IPS DF 4.7 (cell line): ENCODE measurements at regions not wholly inside any gene's neighbourhood (a gene's known extent, or its start where the extent isn't known, plus 50 kb on each side); places are given as distances from the start of the nearest gene placed in this dataset.

Experiments
- DNase-seq: peaks from one replicate; pipeline ENCODE4 v3.0.0-alpha.2; 2013; ENCODE audit warnings: low spot score; ENCODE audit errors: extremely low read depth

GRCh38 chr1:18535391-18536210 lies 54.9 kb downstream of the KLHDC7A start:
- DNase-seq: no peak

DNA sequence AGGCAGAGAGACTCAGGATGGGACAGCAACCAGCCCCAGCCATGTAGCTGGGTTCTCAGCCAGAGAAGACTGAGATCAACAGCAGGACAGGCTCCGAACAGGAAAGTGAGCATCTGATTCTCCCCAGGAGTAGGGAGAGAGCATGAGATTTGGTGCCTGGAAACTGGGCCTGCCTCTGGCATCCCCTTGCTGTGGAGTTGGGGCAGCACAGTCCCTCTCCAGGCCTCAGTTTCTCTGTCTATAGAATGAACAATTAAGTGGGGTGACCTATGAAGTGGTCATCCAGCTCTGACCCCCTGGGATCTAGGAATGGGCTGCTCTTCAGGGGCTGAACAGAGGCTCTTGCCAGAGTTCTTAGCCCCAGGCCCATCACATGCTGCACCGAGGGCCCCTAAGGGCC lies 55.6 kb downstream of the KLHDC7A start:
- DNase-seq: no peak

DNA sequence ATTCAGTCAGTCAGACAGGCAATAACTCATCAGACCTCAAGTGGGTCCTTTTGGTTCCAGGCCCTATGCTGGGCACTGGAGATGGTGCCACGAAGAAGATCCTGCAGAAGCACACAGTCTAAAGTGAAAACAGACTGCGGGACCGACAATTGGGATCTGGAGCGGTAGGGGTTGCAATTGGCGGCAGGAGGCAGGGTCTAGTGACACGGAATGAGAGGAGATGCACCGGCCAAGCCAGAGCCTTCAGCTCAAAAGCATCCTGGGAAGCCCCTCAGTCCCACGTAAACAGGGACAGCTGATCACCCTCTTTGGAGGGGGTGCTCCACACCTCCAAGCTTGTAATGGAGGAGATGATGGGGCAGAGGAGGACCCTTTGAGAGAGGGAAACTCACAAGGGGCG lies 56.2 kb downstream of the KLHDC7A start:
- no peak for DNase-seq

DNA sequence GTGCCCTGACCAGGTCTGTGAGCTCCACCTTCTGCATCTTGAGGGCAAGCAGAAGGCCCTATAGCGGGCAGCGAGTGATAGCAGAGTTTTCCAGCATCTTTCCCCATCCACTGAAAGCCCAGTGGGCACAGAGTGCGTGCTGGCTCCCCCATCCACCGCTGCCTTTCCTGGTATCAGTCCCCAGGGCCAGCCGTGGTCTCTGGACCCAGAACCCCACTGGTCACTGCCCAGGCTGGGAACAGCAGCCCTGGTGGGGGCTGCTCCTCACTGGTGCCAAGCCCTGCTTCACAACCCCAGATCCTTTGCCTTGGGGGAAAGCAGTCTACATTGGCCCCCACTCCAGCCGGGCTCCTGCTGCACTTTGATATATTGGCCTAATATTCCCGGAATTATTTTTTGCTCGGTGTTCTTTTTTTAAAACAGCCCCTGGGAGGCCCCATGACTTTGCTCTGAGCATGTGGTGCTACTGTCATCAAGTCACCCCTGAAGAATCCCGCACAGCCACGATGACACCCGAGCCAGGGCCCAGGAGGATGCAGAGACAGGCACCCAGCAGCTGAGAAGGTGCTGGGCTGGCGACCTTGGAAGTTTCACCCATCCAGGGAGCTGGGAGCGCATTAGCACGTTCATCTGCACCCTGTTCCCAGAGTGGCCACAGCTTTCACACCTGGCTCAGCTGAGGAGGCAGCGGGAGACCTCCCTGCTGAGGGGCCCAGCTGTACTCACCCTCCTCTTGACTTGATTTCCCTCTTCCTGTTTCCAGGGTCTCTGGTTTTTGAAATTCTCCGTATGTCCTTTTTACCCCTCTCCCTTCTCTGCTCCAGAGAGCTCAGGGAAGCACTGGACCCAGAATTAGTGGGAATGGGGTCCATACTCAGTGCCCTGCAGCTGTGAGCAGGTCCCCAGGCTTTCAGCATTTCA lies 56.9 kb downstream of the KLHDC7A start:
- no peak for DNase-seq

DNA sequence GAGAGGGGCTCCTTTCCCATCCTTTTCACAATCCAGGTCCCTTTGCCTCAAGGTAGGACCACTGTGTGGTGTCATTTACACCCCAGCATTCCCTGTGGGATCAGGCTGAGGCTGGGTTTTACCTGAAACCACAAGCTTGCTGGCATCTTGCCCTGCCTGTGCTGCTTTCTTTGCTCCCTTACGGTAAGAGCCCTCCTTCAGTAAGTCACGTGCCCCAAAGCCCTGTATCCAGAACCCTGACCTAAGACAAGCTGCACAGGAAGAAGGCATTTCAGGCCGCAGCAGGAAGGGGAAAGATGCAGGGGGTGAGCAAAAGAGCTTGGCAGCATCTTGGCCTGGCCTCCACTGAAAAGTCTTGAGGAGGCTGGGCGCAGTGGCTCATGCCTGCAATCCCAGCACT lies 58.4 kb downstream of the KLHDC7A start:
- no peak for DNase-seq

DNA sequence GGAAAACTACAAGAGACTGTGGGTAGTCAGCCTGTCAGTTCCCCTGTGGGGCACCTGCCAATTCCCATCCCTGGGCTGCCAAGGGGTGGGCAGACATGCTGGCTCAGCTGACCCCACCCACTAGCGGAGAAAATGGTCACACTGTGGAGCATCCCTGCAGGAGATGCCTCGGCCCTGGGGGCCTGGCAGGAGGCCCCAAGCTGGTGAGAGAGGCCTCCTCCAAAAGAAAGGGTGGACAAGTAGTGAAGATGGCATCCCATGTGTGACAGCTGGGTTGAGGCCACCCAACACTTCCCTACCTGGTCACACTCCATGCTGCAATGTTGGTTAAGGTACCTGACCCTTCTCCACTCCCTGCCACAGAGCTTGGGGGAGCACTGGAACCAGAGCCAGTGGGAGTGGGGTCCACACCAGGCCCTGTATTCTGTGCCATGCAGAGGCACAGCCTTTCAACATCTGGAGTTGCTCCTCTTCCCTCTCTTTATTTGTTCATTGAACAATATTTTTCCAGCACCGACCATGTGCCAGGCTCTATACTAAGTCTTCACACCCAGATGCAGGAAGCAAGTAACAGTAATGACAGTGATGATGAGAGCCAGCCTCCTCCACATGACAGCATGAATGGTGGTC lies 59.5 kb downstream of the KLHDC7A start:
- no peak for DNase-seq

DNA sequence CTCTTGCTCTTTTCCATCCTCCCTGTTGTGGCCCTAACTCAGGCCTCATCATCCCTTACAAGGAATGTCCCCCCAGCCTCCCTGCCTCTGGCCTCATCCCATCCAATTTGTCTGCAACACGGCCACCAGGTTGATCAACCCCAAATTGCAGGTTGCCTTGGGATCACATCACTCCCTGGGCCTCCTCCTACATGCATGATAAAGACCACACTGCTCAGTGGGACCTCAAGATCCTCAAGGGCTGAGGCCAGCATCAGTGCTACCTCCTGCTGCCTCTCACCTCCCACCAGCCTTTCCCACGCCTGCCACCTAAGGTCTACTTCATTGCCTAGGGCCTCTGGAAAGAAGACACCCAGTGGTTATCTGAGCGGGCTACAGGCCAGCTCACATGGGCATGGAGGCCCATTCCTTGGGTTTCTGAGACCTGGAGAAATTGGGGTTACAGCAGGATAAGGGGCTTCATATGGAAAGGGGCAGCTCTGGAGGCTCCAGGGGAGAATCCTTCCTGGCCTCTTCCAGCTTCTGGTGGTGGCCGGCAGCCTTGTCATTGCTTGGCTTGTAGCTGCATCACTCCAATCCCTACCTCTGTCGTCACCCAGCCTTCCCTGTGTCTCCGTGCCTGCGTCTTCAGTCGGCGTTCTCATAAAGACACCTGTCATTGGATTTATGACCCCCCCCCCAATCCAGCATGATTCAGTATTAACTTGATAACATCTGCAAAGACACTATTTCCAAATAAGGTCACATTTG lies 60.5 kb downstream of the KLHDC7A start:
- DNase-seq: no peak

DNA sequence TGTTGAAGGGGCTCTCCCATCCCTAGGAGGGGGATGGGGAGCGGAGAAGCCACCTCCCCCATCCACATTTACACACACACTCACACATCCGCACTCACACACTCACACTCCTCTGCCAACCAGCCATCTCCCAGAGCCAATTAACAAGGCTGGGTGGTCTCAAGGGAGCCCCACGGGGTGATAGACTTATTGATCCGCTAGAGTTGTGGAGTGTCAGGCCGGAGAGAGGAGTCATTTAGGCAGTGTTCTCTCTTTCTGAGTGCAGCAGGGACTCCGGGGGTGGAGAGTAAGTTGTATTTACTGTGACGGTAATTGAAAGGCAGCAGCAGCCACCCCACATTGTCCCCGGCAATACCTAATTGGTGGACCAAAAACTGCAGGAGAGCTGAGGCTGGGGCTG lies 61.6 kb downstream of the KLHDC7A start:
- no peak for DNase-seq

DNA sequence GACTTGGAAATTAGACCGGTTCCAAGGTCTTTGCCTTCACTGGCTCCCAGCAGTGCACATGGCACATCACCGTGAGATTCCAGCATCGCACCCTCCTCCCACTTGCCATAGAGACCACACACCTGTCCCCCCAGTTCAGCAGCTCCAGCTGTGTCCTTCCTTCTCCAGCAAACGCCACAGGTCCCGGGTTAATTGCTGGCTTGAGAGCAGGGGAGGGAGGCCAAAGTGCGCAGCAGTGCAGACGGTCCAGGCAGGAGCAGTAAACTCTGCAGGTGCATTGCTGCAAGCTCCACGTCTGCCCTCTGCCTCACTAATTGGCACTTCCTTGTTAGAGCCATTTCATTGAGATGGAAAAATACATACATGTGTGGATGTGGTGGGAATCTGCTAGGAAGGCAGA lies 65.3 kb downstream of the KLHDC7A start:
- DNase-seq: no peak

- no peak for DNase-seq
These were observed 66.7 kb downstream of the KLHDC7A start for GRCh38 chr1:18547460-18547859.

- no peak for DNase-seq
These were observed 67.9 kb downstream of the KLHDC7A start for GRCh38 chr1:18548643-18549042.

- DNase-seq: no peak
These were observed 68.4 kb downstream of the KLHDC7A start for GRCh38 chr1:18549106-18549505.

GRCh38 chr1:18549906-18550305 lies 69.2 kb downstream of the KLHDC7A start:
- DNase-seq: no peak

GRCh38 chr1:18552631-18553030 lies 71.9 kb downstream of the KLHDC7A start:
- DNase-seq: no peak

GRCh38 chr1:18553388-18553787 lies 72.7 kb downstream of the KLHDC7A start:
- no peak for DNase-seq

DNA sequence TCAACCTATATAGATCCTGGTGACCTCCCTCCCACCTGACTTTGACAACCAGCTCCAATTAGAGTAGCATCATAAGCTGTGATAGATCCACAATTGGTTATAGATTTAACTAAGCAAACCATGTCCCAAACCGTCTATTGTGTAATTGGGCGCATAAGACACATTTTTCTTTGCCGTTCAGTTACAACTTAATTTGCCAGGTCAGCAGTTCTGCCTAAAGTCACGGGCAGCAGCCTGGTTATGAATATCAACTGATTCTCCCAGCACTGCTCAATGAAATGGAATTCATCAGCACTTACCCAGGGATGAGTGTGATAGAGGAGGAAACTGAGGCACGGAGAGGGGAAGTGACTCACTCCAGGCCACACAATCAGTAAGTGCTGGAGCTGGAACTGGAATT lies 73.4 kb downstream of the KLHDC7A start:
- DNase-seq: no peak

- no peak for DNase-seq
These were observed 73.9 kb downstream of the KLHDC7A start for GRCh38 chr1:18554597-18554996.

DNA sequence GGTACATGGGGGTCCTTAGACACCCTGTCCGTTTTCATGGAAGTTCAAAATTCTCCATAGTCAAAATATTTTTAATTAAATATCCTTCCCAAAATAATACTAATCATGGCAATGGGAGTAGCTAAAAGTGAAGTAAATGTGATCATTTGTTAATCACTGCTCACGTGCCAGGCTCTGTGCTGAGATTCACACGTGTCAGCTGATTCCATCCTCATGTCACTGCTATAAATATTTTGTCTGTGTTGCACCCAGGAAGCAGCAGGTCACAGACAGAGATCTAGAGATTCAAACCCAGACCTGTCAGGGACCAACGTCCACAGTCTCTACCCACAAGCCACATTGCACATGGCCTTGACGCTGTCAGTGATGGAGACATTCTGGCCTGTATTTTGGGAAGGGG lies 74.3 kb downstream of the KLHDC7A start:
- DNase-seq: no peak

GRCh38 chr1:18556364-18556763 lies 74.3 kb upstream of the PAX7 start:
- DNase-seq: no peak

- peak; percentile 68 for DNase-seq
These were observed 72.8 kb upstream of the PAX7 start for GRCh38 chr1:18557621-18558465.
